OCI-M1 (cell line): ENCODE measurements at regions not wholly inside any gene's neighbourhood (a gene's known extent, or its start where the extent isn't known, plus 50 kb on each side); places are given as distances from the start of the nearest gene placed in this dataset.
A peak's percentile ranks its signal among the peaks of the same experiment; 100 is the strongest.
"Not testable (repeated sequence)": the region's sequence is repeated elsewhere in the genome, so short reads cannot be mapped to it uniquely, and the experiment has no call there.

ENCODE experiments used
- DNase-seq: peaks from one replicate; lab custom pipeline; 2025; lab: John Stamatoyannopoulos, UW

GRCh38 chr5:113652161-113652560 is 138.7 kb downstream of the YTHDC2 start:
- DNase-seq = no peak

- DNase-seq = no peak
Observed at GRCh38 chr5:113654828-113655227, 141.3 kb downstream of the YTHDC2 start.

DNA sequence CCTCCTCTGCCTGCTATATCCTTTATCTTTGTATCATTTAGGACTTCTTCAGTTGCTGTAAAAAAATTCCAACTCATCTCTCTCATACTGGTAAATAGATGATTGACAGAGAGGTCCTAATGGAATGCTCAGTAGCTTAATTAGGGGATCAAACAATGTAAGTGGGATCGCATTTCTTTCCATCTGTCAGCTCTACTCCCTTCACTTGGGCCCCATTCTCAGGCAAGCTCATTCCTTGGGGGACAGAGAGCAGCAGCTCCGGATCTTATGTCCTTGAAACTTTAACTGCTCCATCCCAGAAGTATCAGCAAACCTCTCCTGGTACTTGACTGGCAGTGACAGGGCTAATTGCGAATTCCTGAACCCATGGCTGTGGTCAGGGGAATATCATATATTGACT is 146.7 kb downstream of the YTHDC2 start:
- no peak for DNase-seq

DNA sequence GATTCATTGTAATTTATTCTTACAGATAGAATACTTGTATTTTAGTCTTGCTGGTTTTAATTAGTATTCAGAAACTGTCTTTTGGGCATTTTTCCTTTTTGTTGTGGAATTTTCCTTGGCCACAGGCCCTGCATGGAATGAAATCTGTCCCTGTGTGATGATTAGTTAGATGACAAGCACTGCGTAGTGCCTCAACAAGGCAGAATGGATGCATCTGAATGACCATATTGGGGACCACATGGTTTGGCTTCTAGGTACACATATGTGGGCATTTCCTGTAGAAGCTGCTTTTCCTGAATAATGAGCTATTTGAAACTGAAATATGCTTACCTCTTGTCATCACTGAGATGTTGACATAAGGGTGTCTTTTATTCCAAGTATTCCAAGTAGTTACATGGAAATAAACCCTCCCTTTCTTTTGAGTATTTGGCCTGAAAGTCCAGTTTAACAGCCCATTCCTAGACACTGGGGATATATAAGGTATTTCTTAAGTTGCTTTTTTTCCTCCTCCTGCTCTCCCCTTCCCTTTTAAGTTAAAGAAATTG is 147.3 kb downstream of the YTHDC2 start:
- DNase-seq = no peak

GRCh38 chr5:113663879-113664541 is 150.5 kb downstream of the YTHDC2 start:
- peak; percentile 37 for DNase-seq

- DNase-seq = no peak
Observed at GRCh38 chr5:113673041-113673440, 159.5 kb downstream of the YTHDC2 start.

DNA sequence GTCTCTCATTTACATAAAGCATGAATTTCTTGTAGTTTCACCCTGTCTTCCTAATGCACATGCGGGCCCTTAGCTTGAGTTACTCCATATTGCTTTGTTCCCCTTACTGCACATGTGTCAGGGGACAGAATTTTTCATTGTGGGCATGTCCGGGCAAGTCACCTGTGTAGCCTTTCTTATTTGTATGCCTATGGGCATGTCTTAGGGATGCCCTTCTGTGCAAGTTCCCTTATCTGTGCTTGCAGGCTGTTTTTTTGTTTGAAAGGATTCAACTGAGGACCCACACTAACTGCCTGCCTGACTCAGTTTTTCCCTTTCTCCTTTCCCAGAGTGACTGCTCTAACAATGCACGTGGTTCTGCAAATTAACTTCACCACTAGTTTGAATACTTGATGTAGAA is 161.7 kb downstream of the YTHDC2 start:
- DNase-seq = no peak

GRCh38 chr5:113678202-113678601 is 164.7 kb downstream of the YTHDC2 start:
- DNase-seq = no peak

DNA sequence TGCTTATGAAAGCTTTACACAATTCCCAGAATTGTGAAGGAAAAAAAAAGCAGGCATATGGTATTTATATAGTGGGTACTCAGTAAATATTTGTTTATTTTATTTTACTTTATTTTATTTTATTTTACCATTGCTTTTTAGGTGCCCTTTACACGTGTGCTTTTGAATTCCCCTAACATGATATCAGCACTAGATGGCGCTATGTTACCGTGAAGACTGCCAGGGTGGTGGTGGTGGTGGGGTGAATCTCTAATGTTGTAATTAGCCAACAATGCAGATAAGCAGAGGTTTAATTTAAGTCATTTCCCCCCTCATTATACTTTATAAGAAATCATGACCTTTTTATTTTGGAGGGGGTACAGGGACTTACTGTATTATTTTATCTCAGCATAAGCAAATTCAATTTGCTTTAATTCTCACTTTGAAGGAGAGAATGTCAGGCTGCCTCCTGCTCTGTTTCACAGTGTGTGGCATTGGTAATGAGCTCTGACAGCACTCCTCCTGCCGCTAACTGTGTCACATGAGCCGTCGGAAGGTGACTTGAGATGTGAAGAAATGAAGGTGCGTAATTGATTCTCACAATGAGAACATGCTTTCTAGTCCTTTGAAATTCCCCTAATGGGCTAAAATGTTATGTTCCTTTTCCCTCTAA is 165.6 kb downstream of the YTHDC2 start:
- DNase-seq = peak; percentile 41

GRCh38 chr5:113680534-113680933 is 167.0 kb downstream of the YTHDC2 start:
- DNase-seq = no peak

DNA sequence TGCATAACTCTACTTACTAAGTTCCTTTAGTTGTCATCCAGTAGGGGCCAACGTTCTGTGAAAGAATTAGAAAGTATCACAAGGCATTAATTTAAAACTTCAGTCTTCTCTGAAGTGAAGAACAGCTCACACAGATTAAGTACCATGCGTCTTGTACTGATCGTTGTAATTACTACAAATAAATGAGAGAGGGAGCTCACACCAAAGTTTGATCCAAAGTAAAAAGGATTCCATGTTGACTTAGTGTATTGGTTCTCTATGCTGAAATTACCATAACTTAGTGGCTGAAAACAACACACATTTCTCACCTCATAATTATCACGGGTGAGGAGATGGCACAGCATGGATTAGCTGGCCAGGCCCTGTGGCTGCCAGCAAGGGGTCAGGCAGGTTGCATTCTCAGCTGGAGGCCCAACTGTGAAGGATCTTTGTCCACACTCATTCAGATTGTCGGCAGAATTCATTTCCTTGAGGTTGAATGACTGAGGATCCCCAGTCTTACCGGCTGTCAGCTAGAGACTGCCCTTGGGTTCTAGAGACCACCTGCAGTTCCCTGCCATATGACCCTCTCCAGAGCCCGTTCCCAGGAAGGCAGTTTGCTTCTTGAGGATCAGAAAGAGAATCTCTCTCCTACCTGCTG is 169.1 kb downstream of the YTHDC2 start:
- peak; percentile 0 for DNase-seq

DNA sequence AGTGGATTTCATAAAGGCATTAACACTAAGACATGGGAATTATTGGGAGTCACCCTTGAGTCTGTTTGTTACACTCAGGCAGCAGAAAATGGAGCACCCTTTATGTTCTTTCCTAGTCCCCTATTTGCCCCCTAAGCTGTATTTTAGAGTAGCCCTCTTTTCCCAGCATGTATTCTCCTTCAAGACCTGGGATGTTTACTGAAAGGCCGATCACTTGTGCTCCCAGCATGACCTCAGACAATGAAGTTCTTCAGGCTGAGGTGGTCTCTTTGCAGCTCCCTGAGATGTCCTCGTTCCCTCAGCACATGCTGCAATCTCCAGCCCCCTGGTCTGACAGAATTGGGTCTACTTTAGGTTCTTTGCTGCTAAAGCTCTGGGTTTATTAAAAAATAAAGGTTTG is 169.7 kb downstream of the YTHDC2 start:
- DNase-seq = no peak

DNA sequence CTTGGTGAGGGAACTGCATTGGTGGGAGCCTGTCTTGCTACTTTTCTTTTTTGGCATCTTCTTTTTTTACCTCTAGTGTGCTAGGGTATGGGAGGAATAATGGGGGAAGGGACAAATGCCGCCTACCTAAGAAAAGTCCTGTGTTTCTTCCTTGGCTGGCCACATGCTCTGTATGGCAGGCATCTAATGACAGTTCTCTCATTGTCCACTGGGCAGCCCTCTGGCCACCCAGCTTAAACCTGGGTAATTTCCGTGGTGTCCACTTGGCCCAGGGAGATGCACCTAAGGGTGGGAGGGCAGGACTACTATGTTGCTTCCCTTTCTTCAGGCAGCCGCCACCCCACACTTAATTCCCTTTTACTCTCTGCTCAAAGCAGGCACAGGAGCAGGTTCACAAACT is 173.1 kb downstream of the YTHDC2 start:
- no peak for DNase-seq

DNA sequence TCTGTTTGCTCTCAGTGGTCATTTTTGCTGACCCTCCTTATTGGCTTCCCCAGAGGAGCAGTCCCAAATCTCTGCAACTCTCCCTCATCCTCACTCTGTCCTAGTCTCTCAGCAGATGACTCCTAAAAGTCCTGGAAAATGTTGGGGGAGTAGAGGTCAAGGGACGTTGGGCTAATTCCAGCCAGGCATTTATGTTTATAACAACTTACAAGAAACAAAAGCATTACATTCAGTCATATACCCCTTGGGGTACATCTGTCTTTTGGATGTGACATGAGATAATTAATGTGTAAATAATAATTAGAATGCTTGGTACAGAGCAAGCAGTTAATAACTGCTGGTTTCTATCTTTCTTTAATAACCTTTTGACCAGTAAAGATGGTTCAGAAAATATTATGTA is 176.2 kb downstream of the YTHDC2 start:
- DNase-seq = no peak

GRCh38 chr5:113692466-113692865 is 179.0 kb downstream of the YTHDC2 start:
- DNase-seq = no peak

DNA sequence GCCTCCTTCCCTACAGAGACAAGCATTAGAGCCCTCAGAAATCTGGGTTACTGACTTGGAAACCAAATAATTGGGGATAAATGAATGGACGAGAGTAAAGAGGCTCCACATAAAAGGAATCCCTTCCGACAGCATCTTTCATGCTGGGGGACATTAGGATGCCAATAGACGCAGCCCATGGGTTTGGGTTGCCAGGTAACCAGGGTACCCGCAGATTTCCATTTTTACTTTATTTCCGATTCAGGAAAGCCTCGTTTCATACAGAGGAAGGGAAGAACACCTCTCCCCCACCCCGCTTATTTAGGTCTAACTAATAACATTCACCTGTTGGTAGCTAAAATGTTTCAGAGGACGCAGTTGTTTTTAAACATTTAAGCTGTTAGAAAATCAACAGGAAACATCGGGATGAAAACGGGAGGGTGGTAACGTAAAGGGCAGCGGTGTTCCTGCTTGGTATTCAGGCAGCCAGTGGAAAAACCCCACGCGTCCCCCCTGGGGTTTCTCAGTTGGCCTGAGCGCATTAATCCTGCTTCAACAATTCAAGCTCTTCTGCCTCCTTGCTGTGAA is 179.5 kb downstream of the YTHDC2 start:
- DNase-seq = no peak

- DNase-seq = no peak
Observed at GRCh38 chr5:113693701-113694100, 180.2 kb downstream of the YTHDC2 start.

GRCh38 chr5:113694576-113694975 is 181.1 kb downstream of the YTHDC2 start:
- no peak for DNase-seq

DNA sequence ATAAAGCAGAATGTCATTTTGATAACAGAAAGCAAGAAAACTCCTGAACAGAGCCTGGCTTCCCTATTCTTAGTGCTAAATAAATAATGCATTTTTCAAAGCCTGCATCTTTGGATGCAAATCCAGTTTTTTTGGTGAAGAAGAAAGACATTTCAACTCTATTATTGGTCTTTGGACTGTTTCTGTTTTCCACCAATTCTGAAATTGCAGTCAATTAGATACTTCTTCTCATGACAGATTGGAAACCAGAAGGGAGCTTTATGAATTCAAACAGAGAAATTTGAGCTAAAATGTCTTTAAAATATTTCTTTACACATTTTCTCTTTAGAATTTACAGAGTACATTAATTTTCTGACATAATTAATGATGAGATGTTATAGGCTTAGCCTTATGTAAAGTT is 189.8 kb downstream of the YTHDC2 start:
- no peak for DNase-seq

DNA sequence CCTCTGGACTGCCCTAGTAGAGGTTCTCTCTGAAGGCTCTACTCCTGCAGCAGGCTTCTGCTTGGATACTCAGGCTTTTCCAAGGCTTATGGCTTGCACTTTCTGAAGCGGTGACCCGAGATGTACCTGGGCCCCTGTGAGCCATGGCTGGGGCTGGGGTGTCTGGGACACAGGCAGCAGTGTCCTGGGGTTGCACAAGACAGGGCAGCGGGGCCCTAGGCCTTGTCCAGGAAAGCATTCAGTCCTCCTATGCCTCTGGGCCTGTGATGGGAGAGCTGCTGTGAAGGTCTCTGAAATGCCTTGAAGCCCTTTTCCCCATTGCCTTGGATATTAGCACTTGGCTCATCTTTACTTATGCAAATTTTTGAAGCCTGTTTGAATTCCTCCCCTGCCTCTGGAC is 192.2 kb downstream of the YTHDC2 start:
- DNase-seq = no peak

GRCh38 chr5:113713051-113713450 is 199.6 kb downstream of the YTHDC2 start:
- no peak for DNase-seq

- not testable (repeated sequence) for DNase-seq
Observed at GRCh38 chr5:113715921-113716320, 202.4 kb downstream of the YTHDC2 start.

DNA sequence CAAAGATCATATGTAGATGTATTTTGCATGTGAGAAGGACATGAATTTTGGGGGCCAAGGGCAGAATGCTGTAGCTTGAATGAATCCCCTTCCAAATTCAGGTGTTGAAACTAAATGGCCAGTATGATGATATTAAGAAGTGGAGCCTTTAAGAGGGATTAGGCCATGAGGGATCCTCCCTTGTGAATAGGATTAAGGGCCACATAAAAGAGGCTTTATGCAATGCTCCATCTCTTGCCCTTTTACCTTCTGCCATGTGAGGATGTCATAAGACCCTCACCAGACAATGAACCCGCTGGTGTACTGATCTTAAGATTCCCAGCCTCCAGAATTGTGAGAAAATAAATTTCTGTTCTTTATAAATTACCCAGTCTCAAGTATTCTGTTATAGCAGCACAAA is 206.1 kb downstream of the YTHDC2 start:
- DNase-seq = no peak
